Endothelial cell (in vitro differentiated cells): ENCODE measurements at regions not wholly inside any gene's neighbourhood (a gene's known extent, or its start where the extent isn't known, plus 50 kb on each side); places are given as distances from the start of the nearest gene placed in this dataset.

Source experiments
- DNase-seq: peaks from one replicate; pipeline ENCODE4 v3.0.0; 2021; ENCODE audit warnings: low spot score
- H3K27ac Mint-ChIP-seq: one replicate; pipeline ENCODE4 v1.8.0; 2021; ENCODE audit warnings: mixed read lengths, inconsistent platforms; ENCODE audit not compliant: unreplicated experiment
- H3K27me3 Mint-ChIP-seq: one replicate; pipeline ENCODE4 v1.8.0; 2021; ENCODE audit warnings: mild to moderate bottlenecking, moderate library complexity, mixed read lengths, inconsistent platforms; ENCODE audit not compliant: unreplicated experiment
- H3K36me3 Mint-ChIP-seq: one replicate; pipeline ENCODE4 v1.8.0; 2021; ENCODE audit warnings: mild to moderate bottlenecking, low read depth, mixed read lengths, inconsistent platforms; ENCODE audit not compliant: unreplicated experiment
- H3K4me1 Mint-ChIP-seq: one replicate; pipeline ENCODE4 v1.8.0; 2021; ENCODE audit warnings: mild to moderate bottlenecking, mixed read lengths, inconsistent platforms; ENCODE audit not compliant: unreplicated experiment
- H3K4me3 Mint-ChIP-seq: one replicate; pipeline ENCODE4 v1.8.0; 2021; ENCODE audit warnings: mild to moderate bottlenecking, mixed read lengths, inconsistent platforms; ENCODE audit not compliant: unreplicated experiment
- H3K9me3 Mint-ChIP-seq: one replicate; pipeline ENCODE4 v1.8.0; 2021; ENCODE audit warnings: mixed read lengths, inconsistent platforms; ENCODE audit not compliant: unreplicated experiment
- TF ChIP-seq, protein P1 (sequence below): fragments of 200-600 bp; sonication (generic); IDR thresholded peaks from one replicate; pipeline ENCODE4 v1.5.0; 2021; ENCODE audit warnings: antibody characterized with exemption; ENCODE audit not compliant: unreplicated experiment

DNA sequence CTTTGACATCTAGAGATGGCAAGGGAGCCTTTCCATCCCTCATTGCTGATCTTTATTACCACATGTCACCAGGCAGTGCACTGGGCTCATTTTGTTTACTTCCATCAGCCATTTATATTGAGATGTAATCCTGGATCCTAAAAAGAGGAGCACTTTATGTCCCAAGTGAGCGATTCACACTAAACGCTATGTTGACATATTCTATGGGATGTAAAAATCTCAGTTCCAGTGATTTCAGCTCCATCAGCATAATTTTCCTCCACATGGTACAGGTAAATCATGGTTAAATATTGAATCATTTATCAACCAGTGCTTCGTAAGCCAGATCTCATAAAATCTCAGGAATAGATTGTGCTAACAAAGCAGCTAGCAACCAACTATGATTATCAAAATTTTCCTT, 634.8 kb upstream of the PLXNA2 start:
- no peak overlapping the region for H3K4me3 Mint-ChIP-seq
- H3K4me1 Mint-ChIP-seq, result peaks cover 3% of the 10 kb centered on the region
- H3K9me3 Mint-ChIP-seq, result no peaks in the 10 kb centered on the region
- H3K27me3 Mint-ChIP-seq, result no peaks in the 10 kb centered on the region
- TF ChIP-seq, protein P1, sequence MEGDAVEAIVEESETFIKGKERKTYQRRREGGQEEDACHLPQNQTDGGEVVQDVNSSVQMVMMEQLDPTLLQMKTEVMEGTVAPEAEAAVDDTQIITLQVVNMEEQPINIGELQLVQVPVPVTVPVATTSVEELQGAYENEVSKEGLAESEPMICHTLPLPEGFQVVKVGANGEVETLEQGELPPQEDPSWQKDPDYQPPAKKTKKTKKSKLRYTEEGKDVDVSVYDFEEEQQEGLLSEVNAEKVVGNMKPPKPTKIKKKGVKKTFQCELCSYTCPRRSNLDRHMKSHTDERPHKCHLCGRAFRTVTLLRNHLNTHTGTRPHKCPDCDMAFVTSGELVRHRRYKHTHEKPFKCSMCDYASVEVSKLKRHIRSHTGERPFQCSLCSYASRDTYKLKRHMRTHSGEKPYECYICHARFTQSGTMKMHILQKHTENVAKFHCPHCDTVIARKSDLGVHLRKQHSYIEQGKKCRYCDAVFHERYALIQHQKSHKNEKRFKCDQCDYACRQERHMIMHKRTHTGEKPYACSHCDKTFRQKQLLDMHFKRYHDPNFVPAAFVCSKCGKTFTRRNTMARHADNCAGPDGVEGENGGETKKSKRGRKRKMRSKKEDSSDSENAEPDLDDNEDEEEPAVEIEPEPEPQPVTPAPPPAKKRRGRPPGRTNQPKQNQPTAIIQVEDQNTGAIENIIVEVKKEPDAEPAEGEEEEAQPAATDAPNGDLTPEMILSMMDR, result no peak
- no peak overlapping the region for H3K27ac Mint-ChIP-seq
- H3K36me3 Mint-ChIP-seq, result no peaks in the 10 kb centered on the region
- DNase-seq, result no peak

DNA sequence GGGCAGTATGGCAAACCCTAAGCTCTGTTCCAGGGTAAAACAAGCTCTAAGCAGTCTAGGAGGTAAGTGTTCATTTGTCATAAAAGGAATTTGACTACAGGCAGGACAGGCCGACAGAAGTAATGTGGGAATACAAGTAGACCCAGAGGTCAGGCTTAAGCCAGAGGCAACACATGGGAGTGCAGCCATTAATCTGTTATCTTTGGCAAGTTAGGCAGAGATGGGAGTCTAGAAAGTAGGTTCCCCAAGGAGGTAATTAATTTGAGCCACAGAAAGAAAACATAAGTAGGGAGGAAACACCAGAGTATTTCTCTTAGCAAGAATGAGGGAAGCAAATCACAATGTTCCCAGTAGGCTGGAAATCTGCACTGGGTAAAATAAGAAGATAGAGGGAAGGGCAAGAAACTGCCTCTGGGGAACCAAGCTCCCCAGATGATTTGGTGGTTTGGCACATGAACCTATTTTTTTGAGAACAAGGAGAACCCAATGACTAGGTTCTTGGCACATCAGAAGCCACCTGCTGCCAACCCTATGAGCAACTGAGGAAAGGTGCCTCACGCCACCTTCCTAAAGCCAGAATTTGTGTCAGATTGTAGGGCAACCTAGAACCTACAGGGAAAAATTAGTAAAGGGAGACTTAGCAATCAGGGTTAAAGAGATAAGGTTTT, 636.4 kb upstream of the PLXNA2 start:
- Mint-ChIP-seq H3K4me1 (peaks cover 6% of the 10 kb centered on the region), H3K36me3 (no peaks in the 10 kb centered on the region), H3K4me3 (no peak overlapping the region), H3K9me3 (no peaks in the 10 kb centered on the region), H3K27me3 (no peaks in the 10 kb centered on the region), H3K27ac (no peak overlapping the region)
- TF ChIP-seq, protein P1, result no peak
- DNase-seq, result no peak

DNA sequence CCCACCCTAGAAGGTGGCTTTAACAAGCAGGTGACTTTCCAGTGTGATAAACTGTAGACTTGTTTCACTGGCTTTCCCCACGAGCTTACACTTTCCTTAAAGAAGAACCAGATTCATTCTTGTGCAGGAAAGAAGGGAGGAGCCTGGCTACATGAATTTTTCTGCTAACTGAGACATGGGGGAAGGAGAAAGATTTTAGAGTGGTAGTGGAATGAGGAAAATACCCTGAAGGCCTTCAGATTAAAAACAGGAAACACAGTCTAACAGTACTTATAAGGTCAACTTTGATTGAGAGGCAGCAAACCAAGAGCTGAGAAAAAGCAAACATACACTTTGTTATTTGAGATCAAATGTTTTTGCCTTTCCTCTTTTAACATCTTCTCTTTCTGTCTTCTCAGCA, 640.9 kb upstream of the PLXNA2 start:
- no peak for DNase-seq
- Mint-ChIP-seq H3K36me3 (no peaks in the 10 kb centered on the region), H3K4me1 (peaks cover 6% of the 10 kb centered on the region), H3K4me3 (no peak overlapping the region), H3K9me3 (no peaks in the 10 kb centered on the region), H3K27ac (no peak overlapping the region), H3K27me3 (no peaks in the 10 kb centered on the region)
- TF ChIP-seq, protein P1, result no peak

DNA sequence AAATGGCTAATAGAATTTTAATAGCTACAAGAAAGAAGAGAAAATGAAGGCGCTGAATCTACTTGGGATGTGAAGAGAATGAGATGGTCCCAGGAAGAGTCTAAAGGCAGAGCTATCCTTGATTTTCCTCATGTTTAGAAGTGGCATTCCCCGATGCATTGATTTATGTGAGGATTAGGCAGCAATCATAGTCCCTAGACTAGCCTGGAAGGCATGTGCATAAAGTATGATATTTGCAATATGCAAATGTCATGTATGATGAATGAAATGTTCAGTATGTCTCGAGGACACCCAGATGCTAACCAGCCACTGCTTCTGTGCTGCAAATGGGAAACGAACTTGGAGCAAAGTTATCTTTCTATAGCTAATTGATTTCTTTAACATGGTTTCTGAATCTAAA, 641.5 kb upstream of the PLXNA2 start:
- no peak overlapping the region for H3K4me3 Mint-ChIP-seq
- no peak for DNase-seq
- no peak overlapping the region for H3K27ac Mint-ChIP-seq
- no peaks in the 10 kb centered on the region for H3K36me3 Mint-ChIP-seq
- H3K27me3 Mint-ChIP-seq, result no peaks in the 10 kb centered on the region
- H3K9me3 Mint-ChIP-seq, result no peaks in the 10 kb centered on the region
- TF ChIP-seq, protein P1, result no peak
- H3K4me1 Mint-ChIP-seq, result peaks cover 6% of the 10 kb centered on the region

DNA sequence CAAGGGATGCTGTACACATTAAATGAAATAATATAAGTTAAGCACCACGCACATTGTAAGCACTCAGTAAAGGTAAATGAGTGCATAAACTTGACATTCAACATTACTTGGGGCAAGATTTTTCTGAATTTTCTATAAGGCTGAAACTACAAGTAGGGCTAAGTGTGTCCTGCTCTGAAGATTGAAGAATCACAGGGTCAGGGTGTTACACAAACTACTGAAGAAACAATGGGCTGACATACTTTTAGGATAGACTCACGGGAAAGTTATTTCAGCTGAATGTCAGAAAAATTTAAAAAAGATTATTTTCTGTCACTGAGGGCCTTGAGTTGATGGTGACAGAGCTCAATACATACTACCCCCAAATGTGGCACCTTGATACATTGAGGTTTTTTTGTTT, 644.2 kb upstream of the PLXNA2 start:
- Mint-ChIP-seq H3K27me3 (peaks cover 1% of the 10 kb centered on the region), H3K4me3 (no peak overlapping the region), H3K36me3 (no peaks in the 10 kb centered on the region), H3K9me3 (no peaks in the 10 kb centered on the region), H3K27ac (no peak overlapping the region), H3K4me1 (peaks cover 3% of the 10 kb centered on the region)
- TF ChIP-seq, protein P1, result no peak
- DNase-seq, result no peak
